ENCODE measurements at regions not wholly inside any gene's neighbourhood (a gene's known extent, or its start where the extent isn't known, plus 50 kb on each side); places are given as distances from the start of the nearest gene placed in this dataset.

DNA sequence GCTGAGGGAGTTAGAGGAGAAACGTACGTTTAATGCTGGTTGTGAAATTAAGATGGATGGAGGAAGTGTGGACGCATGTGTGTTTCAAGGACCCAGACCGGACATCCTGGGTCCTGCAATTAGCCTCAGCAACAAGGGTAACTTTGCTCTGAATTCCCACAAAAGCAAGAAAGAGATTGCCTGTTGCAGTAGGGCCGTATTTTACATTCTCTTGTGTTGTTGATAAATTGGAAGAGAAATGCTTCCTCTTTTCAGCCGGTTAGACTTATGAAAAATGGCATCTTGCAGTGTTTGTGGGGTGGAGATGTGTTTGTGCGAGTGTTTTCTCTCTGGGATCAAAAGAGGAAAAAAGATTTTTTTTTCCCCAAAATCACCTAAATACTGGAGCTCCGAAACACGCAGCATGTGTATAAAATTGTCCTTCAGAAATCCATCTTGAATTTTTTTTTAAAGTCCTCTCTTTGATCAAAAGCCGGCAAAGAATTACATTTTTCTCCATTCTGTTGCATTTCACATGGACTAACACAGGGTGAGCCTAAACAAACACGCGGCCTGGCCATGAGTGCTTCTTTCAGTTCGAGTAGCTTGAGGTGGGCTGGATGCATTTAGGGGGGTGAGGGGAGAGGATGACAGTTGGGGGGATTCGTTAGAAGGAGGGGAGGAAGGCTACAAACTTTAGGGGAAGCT, 251.6 kb downstream of the C16orf95 start:
- TF ChIP-seq CTCF (IDR thresholded peaks at IDR 0.05) (no peak), POLR2A (IDR thresholded peaks at IDR 0.05) (no peak)

Data from heart left ventricle (tissue), 13 donors.